Natural killer cell (primary cell): ENCODE measurements at regions not wholly inside any gene's neighbourhood (a gene's known extent, or its start where the extent isn't known, plus 50 kb on each side); places are given as distances from the start of the nearest gene placed in this dataset.

Source experiments
- ATAC-seq, 3 donors: fragments of 150-1000 bp in 2 of 3; fragments of 200-7000 bp in 1 of 3; cut with Tn5 transposase; 1 replicate in 1 of 3; 2 replicates in 2 of 3; pipeline ENCODE4 v1.10.0; 2021; ENCODE audit warnings: mild to moderate bottlenecking in 2 of 3, moderate library complexity in 2 of 3
- DNase-seq, 2 donors: peaks; one replicate each; pipeline versions ENCODE4 v3.0.0 to v3.0.0-alpha.2; 2013 to 2021; ENCODE audit warnings: mixed read lengths in 1 of 2
- H3K27ac ChIP-seq: one replicate; pipeline ENCODE4 v1.5.1; 2013; ENCODE audit warnings: mild to moderate bottlenecking, low read length
- H3K27me3 ChIP-seq: one replicate; pipeline ENCODE4 v1.6.1; 2013; ENCODE audit warnings: low read length; ENCODE audit not compliant: control insufficient read depth, insufficient read depth
- H3K36me3 ChIP-seq: one replicate; pipeline ENCODE4 v1.6.1; 2013; ENCODE audit warnings: low read length; ENCODE audit not compliant: control insufficient read depth, insufficient read depth
- H3K4me1 ChIP-seq: one replicate; pipeline ENCODE4 v1.6.1; 2013; ENCODE audit warnings: low read length; ENCODE audit not compliant: control insufficient read depth, insufficient read depth
- H3K4me3 ChIP-seq: one replicate; pipeline ENCODE4 v1.5.1; 2013; ENCODE audit warnings: low read length
- H3K9me3 ChIP-seq: one replicate; pipeline ENCODE4 v1.6.1; 2013; ENCODE audit warnings: low read length; ENCODE audit not compliant: control insufficient read depth, insufficient read depth
- H3K27ac Mint-ChIP-seq, 2 donors: one replicate each; pipeline ENCODE4 v1.8.0; 2022; ENCODE audit warnings: mild to moderate bottlenecking in 2 of 2, mixed read lengths in 2 of 2, moderate library complexity in 1 of 2
- H3K27me3 Mint-ChIP-seq, 2 donors: one replicate each; pipeline ENCODE4 v1.8.0; 2022; ENCODE audit warnings: low read depth in 2 of 2, mixed read lengths in 2 of 2
- H3K36me3 Mint-ChIP-seq: one replicate; pipeline ENCODE4 v1.8.0; 2022; ENCODE audit warnings: mixed read lengths
- H3K4me1 Mint-ChIP-seq, 2 donors: one replicate each; pipeline ENCODE4 v1.8.0; 2022; ENCODE audit warnings: mixed read lengths in 2 of 2
- H3K4me3 Mint-ChIP-seq: one replicate; pipeline ENCODE4 v1.8.0; 2022; ENCODE audit warnings: mild to moderate bottlenecking, moderate library complexity, mixed read lengths
- H3K9me3 Mint-ChIP-seq, 2 donors: one replicate each; pipeline ENCODE4 v1.8.0; 2022; ENCODE audit warnings: mixed read lengths in 2 of 2
- CTCF ChIP-seq: fragments of 200-600 bp; IDR thresholded peaks from one replicate; pipeline ENCODE4 v1.8.0; 2022; ENCODE audit warnings: antibody characterized with exemption
- WGBS: methylation state at CpG from one replicate; pipeline ENCODE4 v1.1.7; 2013; ENCODE audit warnings: missing lambda C conversion rate; ENCODE audit not compliant: insufficient coverage; 5-methylcytosine and 5-hydroxymethylcytosine counted together
- intact Hi-C: fragments of 100-400 bp; cut with micrococcal nuclease; formaldehyde crosslinking; loops from one replicate; pipeline ENCODE4 v1.14.2; 2022

- Mint-ChIP-seq H3K4me3 (no peak overlapping the region), H3K27ac (peak overlapping the region; percentile 36 to 64), H3K27me3 (no peaks in the 10 kb centered on the region)
Measured at GRCh38 chr1:114319418-114319817, 165.7 kb upstream of the SYT6 start.

GRCh38 chr1:114318961-114319360 is 165.3 kb upstream of the SYT6 start:
- Mint-ChIP-seq H3K27ac (peak overlapping the region; percentile 36 to 64), H3K4me1 (peaks cover 52 to 59% of the 10 kb centered on the region in 2 donors), H3K9me3 (no peaks in the 10 kb centered on the region), H3K4me3 (no peak overlapping the region), H3K27me3 (no peaks in the 10 kb centered on the region), H3K36me3 (peaks cover 9% of the 10 kb centered on the region)
- TF ChIP-seq CTCF = no peak
- Histone ChIP-seq H3K27me3 (no peaks in the 10 kb centered on the region), H3K9me3 (no peaks in the 10 kb centered on the region), H3K4me1 (no peaks in the 10 kb centered on the region), H3K27ac (no peak overlapping the region), H3K36me3 (no peaks in the 10 kb centered on the region), H3K4me3 (no peak overlapping the region)
- intact Hi-C loops = no loop called here
- no peak for ATAC-seq
- 75% methylated on average over 2 of the region's 2 CpGs for WGBS
- no peak for DNase-seq

More at GRCh38 chr1:114319418-114319817, 165.7 kb upstream of the SYT6 start:
- intact Hi-C loops = no loop called here
- no peaks in the 10 kb centered on the region for H3K36me3 ChIP-seq
- H3K36me3 Mint-ChIP-seq = peaks cover 9% of the 10 kb centered on the region
- DNase-seq (no peak), ATAC-seq (peak in 1 of 3 donors; percentile 42)
- no peaks in the 10 kb centered on the region for H3K4me1 ChIP-seq
- H3K27ac ChIP-seq = no peak overlapping the region
- no peaks in the 10 kb centered on the region for H3K9me3 Mint-ChIP-seq
- TF ChIP-seq CTCF = no peak
- WGBS = 50% methylated on average over 2 of the region's 3 CpGs
- H3K9me3 ChIP-seq = no peaks in the 10 kb centered on the region
- H3K27me3 ChIP-seq = no peaks in the 10 kb centered on the region
- no peak overlapping the region for H3K4me3 ChIP-seq
- peaks cover 51 to 59% of the 10 kb centered on the region in 2 donors for H3K4me1 Mint-ChIP-seq

GRCh38 chr1:114316204-114316603 is 162.5 kb upstream of the SYT6 start:
- no peak for TF ChIP-seq CTCF
- DNase-seq = no peak
- Mint-ChIP-seq H3K4me3 (no peak overlapping the region), H3K36me3 (peaks cover 7% of the 10 kb centered on the region), H3K9me3 (peaks cover 3 to 5% of the 10 kb centered on the region in 2 donors), H3K27me3 (no peaks in the 10 kb centered on the region), H3K27ac (peak overlapping the region in 1 of 2 donors; percentile 57), H3K4me1 (peaks cover 41 to 51% of the 10 kb centered on the region in 2 donors)
- peaks cover 5% of the 10 kb centered on the region for H3K4me1 ChIP-seq
- no peak overlapping the region for H3K4me3 ChIP-seq
- H3K36me3 ChIP-seq = no peaks in the 10 kb centered on the region
- H3K9me3 ChIP-seq = peaks cover 7% of the 10 kb centered on the region
- 77% methylated on average over 2 of the region's 3 CpGs for WGBS
- no peak overlapping the region for H3K27ac ChIP-seq
- no peaks in the 10 kb centered on the region for H3K27me3 ChIP-seq
- intact Hi-C loops = no loop called here
- no peak for ATAC-seq

GRCh38 chr1:114315631-114316030 is 162.0 kb upstream of the SYT6 start:
- H3K9me3 Mint-ChIP-seq = peaks cover 3 to 5% of the 10 kb centered on the region in 2 donors
- no peaks in the 10 kb centered on the region for H3K27me3 Mint-ChIP-seq
- TF ChIP-seq CTCF = no peak
- intact Hi-C loops = no loop called here
- no peaks in the 10 kb centered on the region for H3K36me3 ChIP-seq
- H3K4me3 ChIP-seq = no peak overlapping the region
- ATAC-seq = no peak
- H3K36me3 Mint-ChIP-seq = peaks cover 13% of the 10 kb centered on the region
- H3K27ac ChIP-seq = no peak overlapping the region
- H3K4me1 ChIP-seq = peaks cover 5% of the 10 kb centered on the region
- H3K4me3 Mint-ChIP-seq = no peak overlapping the region
- peaks cover 9% of the 10 kb centered on the region for H3K9me3 ChIP-seq
- no peaks in the 10 kb centered on the region for H3K27me3 ChIP-seq
- peaks cover 41 to 52% of the 10 kb centered on the region in 2 donors for H3K4me1 Mint-ChIP-seq
- H3K27ac Mint-ChIP-seq = no peak overlapping the region
- no peak for DNase-seq
